ENCODE measurements at regions not wholly inside any gene's neighbourhood (a gene's known extent, or its start where the extent isn't known, plus 50 kb on each side); places are given as distances from the start of the nearest gene placed in this dataset.

DNA sequence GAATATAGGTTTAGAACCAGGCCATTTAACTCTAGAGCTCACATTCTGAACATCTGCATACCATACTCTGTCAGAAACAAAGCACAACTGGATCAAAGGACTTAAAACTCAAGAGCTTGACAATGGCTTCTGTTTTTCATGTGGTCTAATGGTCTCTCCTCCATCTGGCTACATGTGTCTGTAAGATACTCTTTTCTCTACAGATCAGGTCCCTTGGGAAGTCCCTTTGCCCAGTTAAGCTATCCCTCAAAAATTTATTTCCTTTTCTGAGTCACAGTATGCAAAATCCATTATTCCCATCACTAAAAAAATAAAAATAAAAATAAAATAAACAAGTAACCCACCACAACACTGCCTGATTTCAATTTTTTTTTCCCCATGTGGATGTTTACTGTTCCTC is 357.0 kb upstream of the PRMT6 start:
- TF ChIP-seq POLR2A (IDR thresholded peaks at IDR 0.05), result no peak
- TF ChIP-seq, protein P1, sequence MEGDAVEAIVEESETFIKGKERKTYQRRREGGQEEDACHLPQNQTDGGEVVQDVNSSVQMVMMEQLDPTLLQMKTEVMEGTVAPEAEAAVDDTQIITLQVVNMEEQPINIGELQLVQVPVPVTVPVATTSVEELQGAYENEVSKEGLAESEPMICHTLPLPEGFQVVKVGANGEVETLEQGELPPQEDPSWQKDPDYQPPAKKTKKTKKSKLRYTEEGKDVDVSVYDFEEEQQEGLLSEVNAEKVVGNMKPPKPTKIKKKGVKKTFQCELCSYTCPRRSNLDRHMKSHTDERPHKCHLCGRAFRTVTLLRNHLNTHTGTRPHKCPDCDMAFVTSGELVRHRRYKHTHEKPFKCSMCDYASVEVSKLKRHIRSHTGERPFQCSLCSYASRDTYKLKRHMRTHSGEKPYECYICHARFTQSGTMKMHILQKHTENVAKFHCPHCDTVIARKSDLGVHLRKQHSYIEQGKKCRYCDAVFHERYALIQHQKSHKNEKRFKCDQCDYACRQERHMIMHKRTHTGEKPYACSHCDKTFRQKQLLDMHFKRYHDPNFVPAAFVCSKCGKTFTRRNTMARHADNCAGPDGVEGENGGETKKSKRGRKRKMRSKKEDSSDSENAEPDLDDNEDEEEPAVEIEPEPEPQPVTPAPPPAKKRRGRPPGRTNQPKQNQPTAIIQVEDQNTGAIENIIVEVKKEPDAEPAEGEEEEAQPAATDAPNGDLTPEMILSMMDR (IDR thresholded peaks at IDR 0.05 in 4 of 5, conservative IDR thresholded peaks at IDR 0.05 in 1 of 5), result no peak
